Left lung (tissue), 4 donors: ENCODE measurements at regions not wholly inside any gene's neighbourhood (a gene's known extent, or its start where the extent isn't known, plus 50 kb on each side); places are given as distances from the start of the nearest gene placed in this dataset.
A peak's percentile ranks its signal among the peaks of the same experiment; 100 is the strongest.

Source experiments
- ATAC-seq: fragments of 200-7000 bp; cut with Tn5 transposase; one replicate; pipeline ENCODE4 v1.9.1; 2020; ENCODE audit warnings: moderate library complexity
- DNase-seq, 4 donors: peaks; one replicate each; pipeline ENCODE4 v3.0.0-alpha.2; 2013 to 2020
- H3K27ac ChIP-seq, 2 donors: fragments of 200-600 bp; sonication (generic) in 1 of 2; one replicate each; pipeline versions ENCODE4 v1.5.0 to v1.8.0; 2020 to 2021
- H3K27me3 ChIP-seq, 2 donors: fragments of 200-600 bp; sonication (generic) in 1 of 2; one replicate each; pipeline versions ENCODE4 v1.5.0 to v1.8.0; 2020 to 2021
- H3K36me3 ChIP-seq, 2 donors: fragments of 200-600 bp; sonication (generic) in 1 of 2; one replicate each; pipeline versions ENCODE4 v1.5.0 to v1.8.0; 2020 to 2021
- H3K4me1 ChIP-seq, 2 donors: fragments of 200-600 bp; one replicate each; pipeline ENCODE4 v1.8.0; 2021
- H3K4me3 ChIP-seq, 2 donors: fragments of 200-600 bp; sonication (generic) in 1 of 2; one replicate each; pipeline versions ENCODE4 v1.5.0 to v1.8.0; 2020 to 2021; ENCODE audit warnings: mild to moderate bottlenecking in 1 of 2
- H3K9me3 ChIP-seq, 2 donors: fragments of 200-600 bp; sonication (generic) in 1 of 2; one replicate each; pipeline versions ENCODE4 v1.5.0 to v1.8.0; 2020 to 2021
- intact Hi-C, 2 donors: fragments of 100-400 bp; cut with DNase I; formaldehyde crosslinking; loops; one replicate each; pipeline versions ENCODE4 v1.11.2 to v1.14.2; 2022
- TF ChIP-seq, protein P1 (sequence below), 2 donors: fragments of 200-600 bp; sonication (generic) in 1 of 2; IDR thresholded peaks; one replicate each; pipeline versions ENCODE4 v1.5.0 to v1.8.0; 2021; ENCODE audit warnings: antibody characterized with exemption in 2 of 2
- donor health status: DM: no; HTN: yes; CAD: no.
- donor health status: DM: no; HTN: no; CAD: no.

DNA sequence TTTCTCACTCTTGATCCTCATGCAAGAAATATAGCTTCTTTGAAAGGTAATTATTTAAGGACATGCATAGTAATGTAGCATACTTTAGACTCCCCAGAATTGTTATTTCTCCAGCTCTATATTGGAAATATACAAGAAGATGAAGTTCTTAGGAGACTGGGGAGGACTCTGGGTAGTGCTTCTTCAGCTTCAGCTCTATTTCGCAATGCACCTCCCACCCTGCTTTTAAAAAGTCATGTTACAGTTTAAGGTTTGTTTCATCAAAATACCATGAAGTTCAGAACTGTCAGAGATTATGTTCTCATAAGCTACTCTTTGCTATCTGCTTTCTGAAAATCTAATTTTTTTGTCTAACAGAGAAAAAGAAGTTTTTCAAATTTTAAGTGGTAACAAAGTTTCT lies 586.2 kb upstream of the ADGRL4 start:
- Histone ChIP-seq H3K4me1 (no peaks in the 10 kb centered on the region), H3K4me3 (no peak overlapping the region), H3K9me3 (peaks cover 0 to 3% of the 10 kb centered on the region in 2 donors), H3K36me3 (no peaks in the 10 kb centered on the region), H3K27me3 (no peaks in the 10 kb centered on the region), H3K27ac (no peak overlapping the region)
- DNase-seq (no peak), ATAC-seq (no peak)
- intact Hi-C loops = no loop called here
- TF ChIP-seq, protein P1, sequence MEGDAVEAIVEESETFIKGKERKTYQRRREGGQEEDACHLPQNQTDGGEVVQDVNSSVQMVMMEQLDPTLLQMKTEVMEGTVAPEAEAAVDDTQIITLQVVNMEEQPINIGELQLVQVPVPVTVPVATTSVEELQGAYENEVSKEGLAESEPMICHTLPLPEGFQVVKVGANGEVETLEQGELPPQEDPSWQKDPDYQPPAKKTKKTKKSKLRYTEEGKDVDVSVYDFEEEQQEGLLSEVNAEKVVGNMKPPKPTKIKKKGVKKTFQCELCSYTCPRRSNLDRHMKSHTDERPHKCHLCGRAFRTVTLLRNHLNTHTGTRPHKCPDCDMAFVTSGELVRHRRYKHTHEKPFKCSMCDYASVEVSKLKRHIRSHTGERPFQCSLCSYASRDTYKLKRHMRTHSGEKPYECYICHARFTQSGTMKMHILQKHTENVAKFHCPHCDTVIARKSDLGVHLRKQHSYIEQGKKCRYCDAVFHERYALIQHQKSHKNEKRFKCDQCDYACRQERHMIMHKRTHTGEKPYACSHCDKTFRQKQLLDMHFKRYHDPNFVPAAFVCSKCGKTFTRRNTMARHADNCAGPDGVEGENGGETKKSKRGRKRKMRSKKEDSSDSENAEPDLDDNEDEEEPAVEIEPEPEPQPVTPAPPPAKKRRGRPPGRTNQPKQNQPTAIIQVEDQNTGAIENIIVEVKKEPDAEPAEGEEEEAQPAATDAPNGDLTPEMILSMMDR (IDR thresholded peaks at IDR 0.05) = no peak

DNA sequence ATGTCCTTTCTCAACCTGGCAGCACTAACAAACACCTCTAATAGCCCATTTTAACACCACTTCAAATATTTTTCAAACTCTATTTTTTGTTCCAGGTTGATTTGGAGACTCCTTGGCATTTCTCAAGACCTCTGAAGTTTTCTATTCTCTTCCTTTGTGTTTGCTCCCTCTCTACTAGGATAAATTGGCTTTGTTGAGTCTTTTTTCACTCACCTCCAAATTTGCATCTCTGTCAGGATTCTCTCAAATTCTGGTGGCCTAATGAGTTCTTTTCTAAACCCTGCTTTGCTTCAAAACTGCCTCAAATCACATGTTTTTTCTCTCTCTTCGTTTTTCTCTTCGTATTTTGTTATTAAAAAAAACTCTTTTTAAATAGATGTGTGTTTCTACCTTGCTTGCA lies 582.2 kb upstream of the ADGRL4 start:
- H3K4me3 ChIP-seq = no peak overlapping the region
- intact Hi-C loops = no loop called here
- ATAC-seq (no peak), DNase-seq (no peak)
- H3K36me3 ChIP-seq = no peaks in the 10 kb centered on the region
- peaks cover 0 to 2% of the 10 kb centered on the region in 2 donors for H3K9me3 ChIP-seq
- no peak overlapping the region for H3K27ac ChIP-seq
- TF ChIP-seq, protein P1 (IDR thresholded peaks at IDR 0.05) = no peak
- H3K4me1 ChIP-seq = no peaks in the 10 kb centered on the region
- no peaks in the 10 kb centered on the region for H3K27me3 ChIP-seq

DNA sequence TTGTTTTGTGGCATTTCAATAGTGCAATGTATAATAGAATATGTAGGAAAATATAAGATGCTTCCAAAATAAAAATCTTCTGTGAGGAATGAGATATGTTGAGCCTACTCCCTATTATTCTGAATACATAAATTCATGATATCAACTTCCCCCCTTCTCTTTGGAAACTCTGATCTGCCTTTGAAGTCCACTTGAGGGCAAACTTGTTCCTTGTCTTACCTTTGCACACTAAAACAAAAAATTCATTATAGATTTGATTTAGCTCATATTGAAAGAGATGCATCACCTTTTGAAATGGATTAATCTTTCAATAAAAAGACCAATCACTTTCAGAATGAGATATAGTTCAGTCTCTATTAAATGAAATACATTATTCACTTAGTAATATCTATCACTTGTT lies 580.7 kb upstream of the ADGRL4 start:
- intact Hi-C loops = no loop called here
- H3K27me3 ChIP-seq = no peaks in the 10 kb centered on the region
- peaks cover 0 to 4% of the 10 kb centered on the region in 2 donors for H3K9me3 ChIP-seq
- TF ChIP-seq, protein P1 (IDR thresholded peaks at IDR 0.05) = no peak
- DNase-seq = no peak
- H3K4me1 ChIP-seq = no peaks in the 10 kb centered on the region
- H3K36me3 ChIP-seq = no peaks in the 10 kb centered on the region
- H3K27ac ChIP-seq = no peak overlapping the region
- no peak for ATAC-seq
- no peak overlapping the region for H3K4me3 ChIP-seq

DNA sequence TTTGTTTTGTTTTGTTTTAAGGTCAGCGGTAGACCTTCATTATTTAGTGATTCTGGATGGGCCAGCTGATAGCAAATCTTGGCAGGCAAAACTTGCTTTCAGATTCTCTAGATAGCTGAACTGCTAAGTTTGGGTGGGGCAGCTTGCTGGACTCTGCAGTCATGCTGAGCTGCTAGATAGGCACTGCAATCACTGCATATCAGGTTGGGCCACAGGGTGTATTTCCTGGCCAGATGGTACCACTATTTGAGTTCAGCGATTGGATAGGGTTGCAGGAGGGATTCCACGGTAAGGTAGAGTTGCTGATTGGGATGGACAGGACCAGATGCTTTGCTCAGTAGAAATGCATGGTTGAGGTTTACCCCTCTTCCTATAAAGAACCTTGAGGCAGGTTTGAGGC lies 579.3 kb upstream of the ADGRL4 start:
- H3K9me3 ChIP-seq = peaks cover 0 to 4% of the 10 kb centered on the region in 2 donors
- TF ChIP-seq, protein P1 (IDR thresholded peaks at IDR 0.05) = no peak
- H3K4me1 ChIP-seq = no peaks in the 10 kb centered on the region
- intact Hi-C loops = no loop called here
- peak; percentile 15 for ATAC-seq
- no peaks in the 10 kb centered on the region for H3K27me3 ChIP-seq
- H3K4me3 ChIP-seq = no peak overlapping the region
- no peak overlapping the region for H3K27ac ChIP-seq
- DNase-seq = no peak
- no peaks in the 10 kb centered on the region for H3K36me3 ChIP-seq

DNA sequence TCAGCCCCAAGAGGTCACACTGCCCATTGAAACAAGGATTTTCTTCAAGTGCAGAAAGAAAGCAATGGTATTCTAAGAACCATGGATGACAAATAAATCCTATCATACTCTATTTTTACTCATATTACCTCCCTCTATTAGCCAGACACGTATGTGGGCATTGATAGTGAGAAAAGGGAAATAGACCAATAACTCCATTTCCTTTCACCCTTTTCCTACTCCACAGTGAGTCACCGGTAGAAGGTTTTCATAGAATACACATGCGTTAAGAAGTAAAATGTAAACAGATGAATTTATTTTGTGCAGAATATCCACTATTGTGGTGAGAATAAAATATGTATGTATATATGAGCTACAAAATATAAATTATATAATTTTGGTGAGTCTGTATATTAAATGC lies 568.9 kb upstream of the ADGRL4 start:
- TF ChIP-seq, protein P1 (IDR thresholded peaks at IDR 0.05) = no peak
- Histone ChIP-seq H3K4me1 (no peaks in the 10 kb centered on the region), H3K27me3 (no peaks in the 10 kb centered on the region), H3K4me3 (no peak overlapping the region), H3K27ac (no peak overlapping the region), H3K36me3 (no peaks in the 10 kb centered on the region), H3K9me3 (peaks cover 0 to 1% of the 10 kb centered on the region in 2 donors)
- intact Hi-C loops = no loop called here
- ATAC-seq (no peak), DNase-seq (no peak)
